GM21528 (cell line): ENCODE measurements at regions not wholly inside any gene's neighbourhood (a gene's known extent, or its start where the extent isn't known, plus 50 kb on each side); places are given as distances from the start of the nearest gene placed in this dataset.
A peak's percentile ranks its signal among the peaks of the same experiment; 100 is the strongest.

Experiments
- ATAC-seq: cut with Tn5 transposase; IDR thresholded peaks from one replicate; pipeline ENCODE4 v1.9.1; 2021; ENCODE audit warnings: mild to moderate bottlenecking, moderate library complexity; ENCODE audit not compliant: unreplicated experiment, low FRiP score

DNA sequence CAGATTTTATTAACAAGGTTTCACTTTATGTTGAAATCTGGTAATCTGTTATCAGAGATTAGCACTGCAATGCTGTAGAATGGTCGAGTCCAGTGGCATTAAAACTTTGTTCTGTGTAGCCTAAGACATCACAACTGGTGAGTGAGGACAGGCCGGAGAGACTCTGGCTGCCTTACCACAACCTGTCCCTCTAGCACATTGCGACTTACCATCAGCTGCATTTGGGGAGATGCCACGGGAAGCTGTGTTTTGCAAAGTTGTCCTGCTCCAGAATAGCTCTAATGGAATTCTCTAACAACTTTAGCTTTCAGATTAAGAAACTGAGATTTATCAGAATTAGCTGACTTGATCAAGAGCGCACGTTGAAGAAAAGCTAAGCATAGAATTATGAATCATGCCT is 493.3 kb downstream of the MAFB start:
- no peak for ATAC-seq

DNA sequence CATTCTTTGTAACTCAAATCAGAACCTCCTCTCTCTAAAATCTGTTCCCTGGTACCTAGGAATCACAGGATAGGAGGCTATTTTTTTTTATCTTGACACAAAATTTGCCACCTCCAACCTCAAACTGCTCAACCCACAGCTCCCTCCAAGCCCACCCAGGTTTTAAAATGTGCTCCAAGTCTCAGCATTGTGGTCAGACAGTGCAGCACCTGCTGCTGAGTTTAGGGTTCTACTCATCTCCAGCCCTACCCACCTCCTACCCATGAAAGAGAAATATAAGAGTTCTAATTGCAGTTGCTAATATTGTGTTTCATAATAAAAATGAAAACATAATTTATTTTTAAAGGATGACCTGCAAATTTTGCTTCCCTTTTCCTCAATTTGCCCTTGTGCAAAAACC is 496.5 kb downstream of the MAFB start:
- no peak for ATAC-seq

DNA sequence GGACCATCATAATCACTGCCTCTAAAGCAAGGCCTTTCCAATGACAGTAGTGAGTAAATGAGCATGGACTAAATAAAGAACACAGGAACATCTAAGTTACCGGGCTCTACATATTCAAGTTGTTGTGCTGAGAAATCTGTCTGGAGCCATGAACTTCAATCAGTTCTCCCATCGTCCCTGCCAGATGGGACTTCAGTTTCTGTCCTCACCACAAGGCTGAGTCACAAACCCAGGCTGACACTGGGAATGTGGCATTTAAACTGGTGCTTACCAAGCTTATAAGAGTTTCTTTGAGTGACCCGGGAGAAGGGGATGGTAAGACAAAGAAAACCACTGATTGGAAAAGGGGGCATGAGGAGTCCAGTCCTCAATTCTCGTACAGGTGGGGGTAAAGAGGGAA is 497.0 kb downstream of the MAFB start:
- ATAC-seq, result no peak

DNA sequence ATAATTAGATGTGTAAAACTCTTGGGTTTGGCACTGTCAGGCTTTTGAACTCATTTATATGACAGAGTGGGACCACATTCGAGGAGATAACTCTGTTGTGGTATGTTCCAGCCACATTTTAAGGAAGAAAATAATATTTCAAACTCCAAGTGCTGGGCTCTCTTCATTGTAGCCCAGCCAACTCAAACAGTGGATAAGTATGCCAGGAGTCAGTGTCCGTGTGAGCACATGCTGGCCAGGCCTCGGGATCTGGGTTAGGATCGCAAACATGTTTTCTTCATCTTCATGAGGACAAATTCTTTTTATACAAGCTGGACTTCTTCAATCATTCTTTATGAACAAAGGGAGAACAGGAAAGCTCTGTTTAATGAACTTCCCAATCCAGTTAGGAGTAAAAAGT is 497.5 kb downstream of the MAFB start:
- ATAC-seq, result no peak

DNA sequence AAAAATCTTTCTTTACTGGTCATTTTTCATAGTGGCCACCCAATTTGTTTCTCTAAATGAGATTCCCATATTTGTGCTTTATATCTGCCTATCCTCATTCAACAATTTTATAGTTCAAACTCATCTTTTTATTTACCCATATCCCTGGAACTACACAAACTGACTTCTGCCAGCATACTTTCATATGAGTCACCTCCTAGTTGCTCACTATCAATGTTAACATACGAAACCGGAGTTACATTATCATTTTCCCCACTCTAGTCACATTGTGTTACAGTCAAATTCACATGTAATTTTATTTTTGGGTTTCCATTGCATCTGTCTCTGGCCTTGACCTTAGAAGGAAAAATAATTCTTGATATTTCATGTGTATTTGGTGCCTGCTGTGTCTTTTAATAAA is 499.4 kb downstream of the MAFB start:
- ATAC-seq, result no peak

DNA sequence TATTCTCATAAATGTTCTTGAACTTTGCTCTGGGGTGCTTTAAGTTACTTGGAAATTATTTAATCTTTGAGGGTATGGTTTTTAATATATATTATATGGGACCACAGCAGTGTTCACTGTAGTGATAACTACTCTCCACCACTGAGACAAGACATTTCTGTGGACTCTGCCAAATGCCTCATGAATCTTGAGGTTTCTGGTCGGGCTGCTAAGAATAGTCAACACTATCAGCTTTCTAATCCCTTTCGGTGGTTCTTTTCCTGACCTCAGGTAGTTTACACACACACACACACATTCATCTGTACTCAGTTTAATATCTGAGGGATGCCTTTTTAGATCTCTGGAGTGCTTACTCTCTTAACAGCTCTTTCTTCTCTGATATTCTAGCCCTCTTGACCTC is 500.7 kb downstream of the MAFB start:
- no peak for ATAC-seq

DNA sequence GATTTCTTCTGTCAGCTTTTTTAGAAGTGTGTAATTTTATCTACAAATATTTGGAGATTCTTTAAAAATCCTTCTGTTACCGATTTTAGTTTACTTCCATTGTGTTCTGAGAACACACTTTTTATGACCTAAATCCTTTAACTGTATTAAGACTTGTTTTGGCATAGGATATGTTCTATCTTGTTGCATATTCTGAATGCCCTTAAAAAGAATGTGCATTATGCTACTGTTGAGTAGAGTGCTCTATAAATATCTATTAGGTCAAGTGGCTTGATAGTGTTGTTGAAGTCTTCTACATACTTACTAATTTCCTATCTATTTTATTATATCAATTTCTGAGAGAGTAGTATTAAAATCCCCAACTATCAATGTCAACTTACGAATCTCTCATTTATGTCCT is 502.2 kb downstream of the MAFB start:
- ATAC-seq, result no peak

DNA sequence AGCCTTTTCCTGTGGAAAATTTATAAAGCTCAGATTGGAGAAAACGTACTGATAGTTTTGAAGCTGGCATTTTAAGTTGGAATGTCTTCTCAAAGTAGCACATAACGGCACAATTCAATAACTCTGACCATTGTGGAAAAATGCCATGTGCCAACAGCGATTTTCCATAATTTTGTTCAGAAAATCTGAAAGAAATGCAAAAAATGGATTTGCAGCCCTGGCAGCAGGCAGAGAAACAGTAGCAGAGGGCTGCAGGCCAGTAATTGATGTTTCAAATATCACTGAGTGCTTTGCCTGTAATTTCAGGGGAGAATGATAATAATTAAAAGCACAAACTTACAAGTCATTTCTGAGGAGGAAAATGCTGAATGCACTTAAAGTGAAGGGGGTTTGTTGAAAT is 507.4 kb downstream of the MAFB start:
- ATAC-seq, result no peak

DNA sequence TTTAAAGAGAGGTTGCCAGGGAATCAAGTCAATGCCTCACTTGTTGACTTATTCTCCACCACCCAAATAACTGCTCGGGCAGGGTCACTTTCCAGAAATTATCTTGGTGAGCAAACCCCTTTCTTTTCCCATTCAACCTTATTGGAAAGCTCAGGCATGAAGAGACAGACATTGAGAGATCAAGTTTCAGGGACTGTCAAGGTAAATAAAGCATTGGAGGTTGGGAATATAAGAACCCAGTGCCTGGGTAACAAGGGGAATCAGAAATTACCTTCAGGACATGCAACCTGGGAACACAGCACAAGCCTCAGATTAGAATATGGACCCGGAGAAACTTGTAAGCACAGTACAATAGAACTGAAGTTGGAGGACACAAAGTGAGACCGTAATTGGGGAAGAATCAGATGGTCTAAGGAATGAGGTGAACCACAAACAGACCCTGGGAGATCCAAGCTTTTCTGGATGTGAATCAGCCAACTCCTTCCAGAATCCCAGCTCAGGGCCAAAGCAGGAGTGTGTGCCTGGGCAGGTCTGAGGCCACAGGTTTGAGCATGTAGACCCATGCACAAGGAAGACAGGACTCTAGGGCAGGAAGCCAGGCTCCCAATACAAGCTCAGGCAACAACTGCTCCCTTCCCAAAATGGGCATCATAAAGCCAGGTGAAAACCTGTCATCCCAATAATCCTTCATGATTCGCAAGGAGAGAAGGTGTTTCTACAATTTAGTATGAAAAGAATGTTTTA is 512.8 kb downstream of the MAFB start:
- ATAC-seq, result no peak

DNA sequence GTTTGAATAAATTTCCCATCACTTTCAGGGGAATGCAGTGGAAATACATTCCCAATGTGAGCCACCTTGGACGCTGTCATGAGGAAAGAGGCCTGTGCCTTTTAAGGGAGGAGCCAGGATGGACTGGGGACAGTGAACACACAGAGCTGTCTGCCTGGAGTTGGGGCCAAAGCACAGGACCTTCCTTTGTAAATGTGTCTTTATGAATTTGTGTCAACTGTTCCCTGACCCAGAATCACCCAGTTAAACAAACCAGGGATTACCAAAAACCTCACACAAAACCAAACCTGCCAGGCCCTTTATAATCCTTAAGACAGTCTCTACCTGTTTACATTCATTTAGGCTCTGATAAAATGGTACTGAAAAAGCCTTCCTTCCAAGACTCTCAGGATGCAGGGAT is 513.7 kb downstream of the MAFB start:
- ATAC-seq, result no peak

DNA sequence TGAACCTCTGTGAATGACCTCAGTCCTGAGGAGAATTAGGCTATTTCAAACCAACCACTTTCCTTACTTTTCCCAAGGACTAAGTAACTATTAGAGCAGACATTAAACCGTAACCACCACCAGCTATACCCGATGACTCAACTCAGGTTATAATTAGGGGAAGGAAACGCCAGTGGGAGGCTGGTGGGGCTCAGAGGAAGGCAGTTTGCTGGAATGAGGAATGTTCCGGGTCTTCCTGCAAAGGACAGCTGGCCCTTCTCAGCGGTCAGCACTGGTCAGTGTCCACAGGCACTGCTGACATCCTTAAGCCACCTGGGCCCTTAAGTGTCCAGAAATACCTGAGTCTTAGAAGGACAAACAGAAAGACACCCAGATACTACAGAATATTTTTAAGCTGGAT is 515.2 kb downstream of the MAFB start:
- ATAC-seq, result no peak

DNA sequence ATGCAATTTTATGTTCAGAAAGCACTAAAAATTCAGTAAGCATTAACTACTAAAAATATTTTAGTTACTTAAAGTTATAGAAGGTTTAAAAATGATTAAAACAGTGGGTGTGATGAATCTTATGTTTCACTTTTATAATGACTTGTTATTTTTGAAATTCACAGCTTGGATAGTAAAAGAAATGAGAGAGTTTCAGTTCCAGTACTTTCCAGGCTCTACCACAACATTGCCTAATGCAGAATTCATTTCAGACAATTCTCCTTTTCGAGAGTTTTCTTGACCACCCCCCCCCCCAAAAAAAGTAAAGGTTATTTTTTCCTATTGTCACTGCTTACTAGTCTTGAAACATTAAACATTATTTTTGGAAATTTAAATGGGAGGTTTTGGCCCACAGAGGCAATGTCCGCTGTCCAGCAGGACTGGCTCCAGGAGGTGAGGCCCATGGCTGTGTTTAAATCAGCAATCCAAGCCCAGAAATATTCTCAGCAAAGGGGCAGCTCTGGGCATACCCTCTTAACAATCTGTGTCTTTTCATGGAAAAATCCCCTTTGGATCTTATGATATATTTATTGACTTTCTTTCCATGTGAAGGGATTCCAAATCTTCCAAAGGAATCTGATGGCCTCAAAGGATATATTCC is 519.9 kb downstream of the MAFB start:
- no peak for ATAC-seq

DNA sequence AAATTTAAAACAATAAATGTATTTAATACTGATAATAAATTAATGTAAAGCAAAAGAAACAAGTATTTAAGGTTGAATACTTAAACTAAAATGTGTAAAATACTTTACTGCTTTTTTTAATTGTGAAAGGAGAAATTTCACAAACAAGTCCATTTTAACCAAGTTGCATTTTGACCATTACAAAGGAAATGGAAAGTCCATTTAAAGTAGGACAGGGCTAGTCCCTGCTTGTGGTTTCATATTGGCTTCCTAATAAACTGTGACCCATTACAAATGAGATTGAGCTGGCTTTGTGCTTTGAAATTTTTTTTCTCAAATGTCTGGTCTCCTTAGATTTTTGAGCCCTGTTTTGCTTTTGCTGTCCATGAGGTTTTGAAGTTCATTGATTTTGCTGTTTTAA is 527.6 kb downstream of the MAFB start:
- ATAC-seq, result no peak

DNA sequence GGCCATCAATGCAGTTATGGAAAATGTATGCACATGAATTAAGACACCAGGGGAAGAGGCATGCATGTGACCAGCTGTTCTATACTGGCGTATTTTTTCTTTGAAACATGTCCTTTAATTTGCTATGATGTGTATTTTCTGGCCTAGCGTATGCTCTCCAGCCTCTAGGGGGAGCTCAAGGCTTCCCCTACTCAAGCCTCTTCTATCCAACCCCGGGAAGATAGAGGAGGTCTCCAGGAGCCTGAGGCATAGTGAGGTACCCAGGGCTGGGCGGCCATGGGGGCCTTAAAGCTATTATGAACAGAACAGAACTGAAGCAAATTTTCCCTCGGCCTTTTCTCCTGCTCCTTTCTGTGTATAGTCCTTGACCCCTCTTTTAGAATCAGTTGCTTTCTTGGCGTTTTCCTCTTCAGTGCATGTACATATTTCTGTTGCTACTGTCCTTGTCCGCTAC is 528.9 kb downstream of the MAFB start:
- ATAC-seq, result no peak

DNA sequence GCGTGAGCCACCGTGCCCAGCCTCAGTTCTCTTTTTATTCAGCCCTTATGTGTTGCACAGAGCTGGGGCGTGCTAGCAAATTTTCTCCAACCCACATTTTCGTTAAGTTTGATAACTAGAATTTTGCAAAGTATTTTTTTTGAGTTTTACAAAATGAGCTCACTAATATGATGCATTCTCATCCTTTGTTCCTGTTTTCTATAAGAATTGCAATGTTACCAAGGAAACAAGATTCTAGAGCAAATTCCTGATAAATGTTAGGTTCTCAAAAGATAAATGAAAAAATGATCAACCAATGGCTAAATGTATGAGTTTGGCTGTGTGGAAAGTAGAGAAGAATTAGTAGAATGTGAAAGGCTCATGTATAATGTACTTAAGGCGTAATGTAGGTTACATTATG is 529.8 kb downstream of the MAFB start:
- no peak for ATAC-seq

DNA sequence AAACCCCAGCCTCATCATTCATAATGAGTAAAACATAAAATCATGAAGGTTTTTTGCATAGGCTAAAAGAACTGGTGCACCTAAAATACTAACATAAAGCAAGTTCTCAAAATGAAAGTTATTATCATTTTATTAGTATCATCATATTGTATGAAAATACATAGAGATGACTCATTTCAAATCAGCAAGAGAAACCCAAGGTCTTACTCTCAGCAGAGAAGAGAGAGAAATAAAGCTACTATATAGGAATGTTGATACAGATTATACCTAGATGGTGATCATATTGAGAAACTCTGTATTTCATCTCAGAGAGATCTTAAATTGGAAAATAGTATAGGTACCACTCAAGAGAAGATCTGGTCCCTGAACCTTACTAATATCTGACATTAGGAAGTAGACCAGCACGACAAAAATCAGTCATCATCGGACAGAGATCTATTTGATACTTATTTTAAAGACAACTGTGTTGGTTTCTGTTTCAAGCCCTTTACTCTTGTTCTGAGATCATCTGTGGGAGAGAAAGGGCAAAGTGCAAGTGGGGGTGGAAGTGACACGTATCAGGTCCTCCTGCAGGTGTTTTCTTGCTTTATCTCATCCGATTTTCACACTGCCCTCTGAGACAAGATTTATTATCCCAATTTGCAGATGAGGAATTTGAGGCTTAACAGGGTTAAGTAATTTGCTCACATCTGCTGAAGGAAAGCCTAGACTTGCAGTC is 532.3 kb downstream of the MAFB start:
- ATAC-seq, result peak; percentile 90

DNA sequence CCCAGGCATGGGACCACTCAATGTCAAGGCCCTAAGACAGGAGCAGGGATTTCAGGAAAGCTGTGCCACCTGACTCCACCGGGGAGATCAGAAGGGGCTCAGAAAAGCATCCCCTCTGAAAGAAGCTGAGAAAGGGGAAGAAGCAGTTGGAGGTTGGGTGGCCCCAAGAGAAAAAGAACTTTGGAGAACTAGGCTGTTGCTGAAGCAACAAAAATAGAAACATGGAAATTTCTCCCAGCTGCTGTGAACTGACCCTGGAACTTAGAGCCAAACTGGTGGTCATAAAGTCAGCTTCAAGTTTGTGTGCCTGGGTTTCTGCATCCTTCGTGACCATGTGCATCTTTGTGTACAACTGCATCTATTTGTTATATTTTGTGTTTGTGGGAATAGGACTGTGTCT is 534.5 kb downstream of the MAFB start:
- no peak for ATAC-seq

DNA sequence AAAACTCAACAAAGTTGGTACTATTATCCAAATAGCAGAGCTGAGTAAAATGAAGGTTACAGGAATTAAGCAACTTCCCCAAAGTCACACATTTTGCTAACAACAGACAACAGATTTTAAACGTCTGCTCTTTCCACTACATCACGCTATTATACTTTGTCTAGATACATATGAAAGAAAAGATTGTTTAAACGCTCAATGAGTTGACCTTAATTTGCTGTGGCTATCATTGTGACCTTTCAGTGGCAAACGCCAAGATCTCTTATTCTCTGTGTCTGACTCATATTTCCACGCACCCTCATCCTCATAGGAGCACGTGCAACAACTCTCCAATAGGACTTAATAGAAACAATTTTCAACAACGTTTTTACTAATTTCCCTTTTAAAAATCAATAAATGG is 540.1 kb downstream of the MAFB start:
- no peak for ATAC-seq

DNA sequence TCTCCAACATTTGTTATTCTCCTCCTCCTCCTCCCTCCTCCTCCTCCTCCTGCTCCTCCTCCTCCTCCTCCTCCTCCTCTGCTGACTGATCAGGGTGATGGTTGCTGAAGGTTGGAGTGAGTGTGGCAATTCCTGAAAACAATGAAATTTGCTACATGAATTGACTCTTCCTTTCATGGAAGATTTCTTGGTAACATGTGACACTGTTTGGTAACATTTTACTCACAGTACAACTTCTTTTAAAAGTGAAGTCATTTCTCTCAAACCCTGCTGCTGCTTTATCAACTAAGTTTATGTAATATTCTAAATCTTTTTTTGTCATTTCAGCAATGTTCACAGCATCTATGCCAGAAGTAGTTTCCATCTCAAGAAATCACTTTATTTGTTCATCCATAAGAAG is 543.0 kb downstream of the MAFB start:
- no peak for ATAC-seq

DNA sequence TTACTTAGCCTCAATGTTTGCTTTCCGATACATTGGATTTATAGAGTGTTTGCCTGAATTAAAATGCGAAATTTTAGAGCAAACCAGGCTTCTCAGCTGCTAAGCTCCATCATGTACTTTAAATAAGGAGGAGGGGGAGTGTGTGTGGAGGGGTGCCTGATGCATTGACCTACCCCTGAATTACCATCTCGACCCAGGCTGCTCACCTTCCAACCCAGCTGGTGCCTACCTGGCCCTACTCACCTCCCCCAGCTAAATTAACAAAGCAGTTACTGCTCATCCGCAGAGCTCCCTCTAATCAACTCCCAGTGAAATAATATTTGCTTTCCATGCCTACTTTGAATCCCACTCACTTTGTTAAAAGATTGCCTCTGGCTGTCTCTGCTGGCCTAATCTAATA is 544.5 kb downstream of the MAFB start:
- no peak for ATAC-seq

DNA sequence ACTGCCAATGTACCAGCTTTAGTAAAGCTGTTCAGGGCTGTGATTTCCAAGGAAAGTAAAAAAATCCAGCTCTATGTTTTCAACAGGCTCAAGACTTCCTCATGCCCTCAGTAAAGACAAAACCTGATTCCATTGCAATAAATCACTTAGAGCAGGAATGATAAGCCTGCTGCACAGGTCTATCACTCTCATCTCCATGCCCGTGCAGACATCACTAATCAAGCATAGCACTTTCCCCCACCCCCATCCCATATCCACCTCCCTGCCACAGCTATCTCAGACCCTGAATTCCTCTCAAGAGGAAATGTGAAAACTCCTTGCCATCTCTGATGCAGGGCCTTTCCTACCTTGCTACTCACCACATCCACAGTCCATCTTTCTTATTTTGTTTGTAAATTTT is 554.9 kb downstream of the MAFB start:
- ATAC-seq, result no peak

DNA sequence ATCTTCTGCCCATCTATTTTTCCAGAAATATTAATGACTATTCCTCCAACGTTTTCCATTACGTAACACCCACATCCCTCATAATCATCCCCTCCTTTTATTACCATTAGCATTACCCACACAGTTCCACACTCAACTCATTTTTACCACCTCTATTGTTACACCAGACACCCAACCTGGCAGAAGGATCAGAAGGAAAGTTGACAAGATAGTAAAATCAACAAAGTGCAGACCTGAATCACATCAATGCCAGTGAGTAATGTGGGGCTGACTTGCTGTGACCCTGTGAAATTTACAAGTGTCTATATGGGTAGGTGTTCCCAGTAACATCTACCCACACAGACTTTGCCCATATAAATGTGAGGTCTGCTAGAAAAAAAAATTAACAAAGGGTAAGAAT is 568.2 kb downstream of the MAFB start:
- no peak for ATAC-seq
